Stimulated activated naive CD4-positive, alpha-beta T cell treated with Interleukin-2 at 50 U/mL for 16 hours (primary cell): ENCODE measurements at regions not wholly inside any gene's neighbourhood (a gene's known extent, or its start where the extent isn't known, plus 50 kb on each side); places are given as distances from the start of the nearest gene placed in this dataset.
"Not testable (repeated sequence)": the region's sequence is repeated elsewhere in the genome, so short reads cannot be mapped to it uniquely, and the experiment has no call there.

Source experiments
- DNase-seq: peaks from one replicate; lab custom pipeline; 2025; lab: John Stamatoyannopoulos, UW

GRCh38 chr5:96203761-96204160, 229.3 kb downstream of the PCSK1 start:
- DNase-seq, result no peak

GRCh38 chr5:96201503-96201902, 231.5 kb downstream of the PCSK1 start:
- DNase-seq, result no peak

GRCh38 chr5:96200641-96201040, 232.4 kb downstream of the PCSK1 start:
- DNase-seq, result no peak

GRCh38 chr5:96199713-96200183, 233.3 kb downstream of the PCSK1 start:
- DNase-seq, result no peak

- DNase-seq, result no peak
These were observed 234.5 kb downstream of the PCSK1 start for GRCh38 chr5:96198356-96199058.

- DNase-seq, result not testable (repeated sequence)
These were observed 235.3 kb downstream of the PCSK1 start for GRCh38 chr5:96197767-96198166.

GRCh38 chr5:96197347-96197746, 235.7 kb upstream of the ELL2 start:
- DNase-seq, result no peak

- no peak for DNase-seq
These were observed 235.2 kb upstream of the ELL2 start for GRCh38 chr5:96196890-96197289.

GRCh38 chr5:96196407-96196806, 234.8 kb upstream of the ELL2 start:
- DNase-seq, result no peak

- no peak for DNase-seq
These were observed 233.5 kb upstream of the ELL2 start for GRCh38 chr5:96195123-96195522.

GRCh38 chr5:96194593-96194992, 232.9 kb upstream of the ELL2 start:
- no peak for DNase-seq

- DNase-seq, result no peak
These were observed 232.3 kb upstream of the ELL2 start for GRCh38 chr5:96193946-96194345.

- no peak for DNase-seq
These were observed 228.3 kb upstream of the ELL2 start for GRCh38 chr5:96189987-96190386.

- DNase-seq, result no peak
These were observed 227.6 kb upstream of the ELL2 start for GRCh38 chr5:96189028-96189826.

GRCh38 chr5:96187309-96188027, 225.8 kb upstream of the ELL2 start:
- DNase-seq, result no peak

GRCh38 chr5:96184510-96184909, 222.9 kb upstream of the ELL2 start:
- not testable (repeated sequence) for DNase-seq

- DNase-seq, result no peak
These were observed 219.2 kb upstream of the ELL2 start for GRCh38 chr5:96180684-96181435.

- DNase-seq, result no peak
These were observed 215.7 kb upstream of the ELL2 start for GRCh38 chr5:96177303-96177869.

- DNase-seq, result no peak
These were observed 214.4 kb upstream of the ELL2 start for GRCh38 chr5:96176022-96176421.

- no peak for DNase-seq
These were observed 213.4 kb upstream of the ELL2 start for GRCh38 chr5:96175090-96175489.

- no peak for DNase-seq
These were observed 211.7 kb upstream of the ELL2 start for GRCh38 chr5:96173366-96173765.

- no peak for DNase-seq
These were observed 210.8 kb upstream of the ELL2 start for GRCh38 chr5:96172436-96172835.
